Tibial artery (tissue), 4 donors: ENCODE measurements at regions not wholly inside any gene's neighbourhood (a gene's known extent, or its start where the extent isn't known, plus 50 kb on each side); places are given as distances from the start of the nearest gene placed in this dataset.

Experiments used
- DNase-seq, 2 donors: peaks; one replicate each; pipeline ENCODE4 v3.0.0-alpha.2; 2019
- H3K27ac ChIP-seq, 2 donors: fragments of 200-600 bp; sonication (generic) in 1 of 2; 1 replicate in 1 of 2; 2 replicates in 1 of 2; pipeline ENCODE4 v1.5.1; 2018 to 2019; ENCODE audit warnings: mild to moderate bottlenecking in 1 of 2
- H3K27me3 ChIP-seq, 2 donors: fragments of 200-600 bp; sonication (generic) in 1 of 2; one replicate each; pipeline versions ENCODE4 v1.5.1 to v1.6.0; 2016 to 2019
- H3K36me3 ChIP-seq, 3 donors: fragments of 200-600 bp; sonication (generic) in 2 of 3; one replicate each; pipeline ENCODE4 v1.5.1; 2016 to 2019; ENCODE audit warnings: mild to moderate bottlenecking in 2 of 3
- H3K4me1 ChIP-seq, 4 donors: fragments of 200-600 bp; sonication (generic) in 2 of 4; 1 replicate in 3 of 4; 2 replicates in 1 of 4; pipeline ENCODE4 v1.5.1; 2016 to 2019
- H3K4me3 ChIP-seq, 2 donors: fragments of 200-600 bp; sonication (generic) in 1 of 2; 1 replicate in 1 of 2; 2 replicates in 1 of 2; pipeline ENCODE4 v1.5.1; 2018 to 2019; ENCODE audit warnings: mild to moderate bottlenecking in 2 of 2
- H3K9me3 ChIP-seq, 3 donors: fragments of 200-600 bp; sonication (generic) in 1 of 3; one replicate each; pipeline ENCODE4 v1.5.1; 2016 to 2019
- intact Hi-C: fragments of 100-400 bp; cut with DNase I; formaldehyde crosslinking; loops from one replicate; pipeline ENCODE4 v1.15.0; 2023; ENCODE audit warnings: low total_unique reads
- TF ChIP-seq, protein P1 (sequence below), 2 experiments: fragments of 200-600 bp in 1 of 2; fragments of 450-650 bp in 1 of 2; IDR thresholded peaks; one replicate each; pipeline ENCODE4 v1.5.1; 2017 to 2019; ENCODE audit warnings: antibody characterized with exemption in 2 of 2, mild to moderate bottlenecking in 1 of 2, moderate library complexity in 1 of 2

DNA sequence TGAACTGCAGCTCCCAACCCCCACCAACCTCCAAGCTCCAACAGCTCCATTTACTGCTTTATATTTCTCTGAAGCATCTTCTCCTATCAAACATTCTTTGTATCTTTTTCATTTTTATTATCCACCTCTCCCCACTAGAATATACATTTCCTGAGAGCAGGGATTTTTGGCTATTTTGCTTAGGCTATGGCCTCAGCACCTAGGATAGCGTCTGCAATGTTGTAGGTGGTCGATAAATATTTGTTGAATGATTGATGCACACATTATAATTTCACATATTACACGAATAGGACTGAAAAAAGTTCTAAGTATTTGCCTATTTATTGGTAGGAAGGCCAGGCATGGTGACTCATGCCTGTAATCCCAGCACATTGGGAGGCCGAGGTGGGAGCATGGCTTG is 658.7 kb upstream of the DIPK2B start:
- Histone ChIP-seq H3K27ac (no peak overlapping the region), H3K27me3 (no peaks in the 10 kb centered on the region), H3K4me1 (no peaks in the 10 kb centered on the region), H3K9me3 (no peaks in the 10 kb centered on the region), H3K4me3 (no peak overlapping the region), H3K36me3 (no peaks in the 10 kb centered on the region)
- DNase-seq = no peak
- TF ChIP-seq, protein P1, sequence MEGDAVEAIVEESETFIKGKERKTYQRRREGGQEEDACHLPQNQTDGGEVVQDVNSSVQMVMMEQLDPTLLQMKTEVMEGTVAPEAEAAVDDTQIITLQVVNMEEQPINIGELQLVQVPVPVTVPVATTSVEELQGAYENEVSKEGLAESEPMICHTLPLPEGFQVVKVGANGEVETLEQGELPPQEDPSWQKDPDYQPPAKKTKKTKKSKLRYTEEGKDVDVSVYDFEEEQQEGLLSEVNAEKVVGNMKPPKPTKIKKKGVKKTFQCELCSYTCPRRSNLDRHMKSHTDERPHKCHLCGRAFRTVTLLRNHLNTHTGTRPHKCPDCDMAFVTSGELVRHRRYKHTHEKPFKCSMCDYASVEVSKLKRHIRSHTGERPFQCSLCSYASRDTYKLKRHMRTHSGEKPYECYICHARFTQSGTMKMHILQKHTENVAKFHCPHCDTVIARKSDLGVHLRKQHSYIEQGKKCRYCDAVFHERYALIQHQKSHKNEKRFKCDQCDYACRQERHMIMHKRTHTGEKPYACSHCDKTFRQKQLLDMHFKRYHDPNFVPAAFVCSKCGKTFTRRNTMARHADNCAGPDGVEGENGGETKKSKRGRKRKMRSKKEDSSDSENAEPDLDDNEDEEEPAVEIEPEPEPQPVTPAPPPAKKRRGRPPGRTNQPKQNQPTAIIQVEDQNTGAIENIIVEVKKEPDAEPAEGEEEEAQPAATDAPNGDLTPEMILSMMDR (IDR thresholded peaks at IDR 0.05) = no peak
- intact Hi-C loops = no loop called here

DNA sequence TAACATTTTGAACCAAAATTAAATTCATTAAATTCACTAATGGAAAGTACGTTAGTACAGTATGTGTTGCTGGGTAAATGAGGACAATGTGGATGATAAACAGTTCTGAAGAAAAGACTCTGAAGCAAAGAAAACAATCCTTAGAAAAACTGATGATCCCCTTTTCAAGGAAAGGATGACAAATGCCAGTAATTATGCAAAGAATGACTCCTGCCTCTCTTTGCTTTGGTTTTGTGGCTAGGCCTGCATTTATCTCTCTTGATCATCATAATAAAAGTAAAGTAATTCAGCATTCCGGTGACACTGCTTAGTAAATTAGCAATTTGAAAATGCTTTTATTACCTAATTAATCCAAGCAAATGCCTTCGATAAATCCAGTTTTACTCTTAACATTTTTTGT is 652.2 kb upstream of the DIPK2B start:
- Histone ChIP-seq H3K4me3 (no peak overlapping the region), H3K4me1 (no peaks in the 10 kb centered on the region), H3K36me3 (no peaks in the 10 kb centered on the region), H3K27ac (no peak overlapping the region), H3K9me3 (no peaks in the 10 kb centered on the region), H3K27me3 (no peaks in the 10 kb centered on the region)
- TF ChIP-seq, protein P1 (IDR thresholded peaks at IDR 0.05) = no peak
- no peak for DNase-seq
- intact Hi-C loops = no loop called here

DNA sequence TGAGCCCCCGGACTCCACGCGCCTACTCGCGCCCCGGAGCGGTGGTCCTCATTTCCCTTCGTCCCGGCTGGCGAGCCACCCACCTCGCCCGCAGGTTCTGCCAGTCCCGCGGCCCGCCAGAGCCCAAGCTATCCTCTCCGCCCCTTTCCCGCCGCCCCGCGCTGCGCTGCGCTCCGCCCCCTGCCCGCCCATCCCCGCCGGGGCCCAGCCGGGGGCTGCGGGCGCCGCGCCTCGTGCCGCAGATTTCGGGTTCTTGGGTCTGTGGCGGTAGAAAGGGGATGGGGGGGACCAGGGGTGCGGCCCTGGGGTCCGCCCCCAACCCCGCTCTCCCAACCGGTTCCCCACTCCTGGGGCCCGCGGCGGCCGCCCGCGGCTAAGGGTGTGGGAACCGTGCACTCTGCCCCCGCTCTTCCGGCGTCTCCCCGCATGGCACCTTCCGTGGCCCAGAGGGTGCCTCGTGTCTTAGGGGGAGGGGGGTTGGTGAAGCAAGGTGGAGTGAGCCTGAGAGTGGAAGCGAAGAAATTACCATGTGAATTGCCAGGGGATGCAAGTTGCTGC is 650.8 kb upstream of the DIPK2B start:
- H3K4me1 ChIP-seq = no peaks in the 10 kb centered on the region
- TF ChIP-seq, protein P1 (IDR thresholded peaks at IDR 0.05) = no peak
- intact Hi-C loops = no loop called here
- H3K4me3 ChIP-seq = peak overlapping the region; percentile 62 to 72
- no peak overlapping the region for H3K27ac ChIP-seq
- no peaks in the 10 kb centered on the region for H3K36me3 ChIP-seq
- DNase-seq = no peak
- H3K9me3 ChIP-seq = no peaks in the 10 kb centered on the region
- H3K27me3 ChIP-seq = no peaks in the 10 kb centered on the region

DNA sequence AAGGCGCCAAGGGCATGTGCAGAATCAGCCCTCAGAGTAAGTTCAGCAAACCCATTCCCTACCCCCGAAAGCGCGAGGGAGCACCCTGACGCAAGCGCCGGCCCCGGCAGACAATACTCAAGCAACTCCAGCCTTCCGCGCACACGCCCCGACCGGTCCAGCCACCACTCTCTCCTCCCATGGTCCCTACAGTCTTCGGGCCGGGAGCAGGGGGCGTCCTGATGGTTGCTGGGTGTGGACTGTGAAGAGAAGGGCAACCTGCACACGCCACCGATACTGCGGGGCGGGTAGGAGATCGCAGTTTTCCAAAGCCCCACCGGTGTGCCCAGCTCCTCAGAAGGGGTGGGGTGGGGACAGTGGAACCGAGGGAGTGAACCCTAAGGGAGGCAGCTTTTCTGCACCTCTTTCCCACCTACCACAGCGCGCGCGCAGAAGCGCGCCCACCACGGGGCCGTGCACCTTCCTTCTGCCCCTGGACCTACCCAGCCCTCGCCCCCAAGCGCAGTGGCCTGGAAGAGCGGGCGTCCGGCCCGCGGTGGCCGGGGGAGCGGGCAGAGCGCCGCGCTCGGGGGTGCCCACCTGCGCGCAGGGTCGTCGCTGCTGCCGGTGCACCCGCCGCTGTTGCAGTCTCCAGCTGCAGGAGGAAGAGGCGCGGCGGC is 650.2 kb upstream of the DIPK2B start:
- Histone ChIP-seq H3K4me1 (no peaks in the 10 kb centered on the region), H3K27me3 (no peaks in the 10 kb centered on the region), H3K36me3 (no peaks in the 10 kb centered on the region), H3K27ac (no peak overlapping the region), H3K4me3 (peak overlapping the region; percentile 62 to 72), H3K9me3 (no peaks in the 10 kb centered on the region)
- intact Hi-C loops = no loop called here
- DNase-seq = peak in 1 of 2 donors; percentile 19
- TF ChIP-seq, protein P1 (IDR thresholded peaks at IDR 0.05) = no peak

DNA sequence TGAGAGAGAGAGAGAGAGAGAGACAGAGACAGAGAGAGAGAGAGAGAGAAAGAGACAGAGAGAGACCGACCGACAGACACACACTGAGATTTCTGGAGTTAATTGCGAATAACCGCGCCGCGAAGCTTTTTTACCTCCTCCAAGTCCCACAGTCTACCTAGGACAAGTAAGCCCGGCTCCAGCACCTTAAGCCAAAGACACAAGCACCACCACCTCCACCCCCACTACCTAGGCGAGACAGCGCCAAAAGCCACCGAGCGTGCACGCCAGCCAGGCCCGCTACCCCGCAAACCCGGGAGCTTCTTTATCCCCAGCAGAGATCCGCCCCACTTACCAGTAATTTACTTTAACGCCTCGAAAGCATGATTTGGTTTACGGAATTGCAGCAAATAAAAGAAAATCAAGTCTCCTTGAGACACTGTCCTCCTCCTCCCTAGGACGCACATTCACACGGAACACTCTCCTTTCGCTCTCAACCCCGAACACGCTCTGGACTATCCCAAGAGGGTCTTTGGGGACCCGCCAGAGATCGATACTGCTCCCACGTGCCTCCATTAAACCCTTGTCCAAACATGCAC is 649.6 kb upstream of the DIPK2B start:
- Histone ChIP-seq H3K36me3 (no peaks in the 10 kb centered on the region), H3K27ac (no peak overlapping the region), H3K4me1 (no peaks in the 10 kb centered on the region), H3K4me3 (peak overlapping the region; percentile 62 to 72), H3K27me3 (no peaks in the 10 kb centered on the region), H3K9me3 (no peaks in the 10 kb centered on the region)
- TF ChIP-seq, protein P1 (IDR thresholded peaks at IDR 0.05) = no peak
- DNase-seq = no peak
- intact Hi-C loops = no loop called here
